ENCODE measurements at regions not wholly inside any gene's neighbourhood (a gene's known extent, or its start where the extent isn't known, plus 50 kb on each side); places are given as distances from the start of the nearest gene placed in this dataset.

DNA sequence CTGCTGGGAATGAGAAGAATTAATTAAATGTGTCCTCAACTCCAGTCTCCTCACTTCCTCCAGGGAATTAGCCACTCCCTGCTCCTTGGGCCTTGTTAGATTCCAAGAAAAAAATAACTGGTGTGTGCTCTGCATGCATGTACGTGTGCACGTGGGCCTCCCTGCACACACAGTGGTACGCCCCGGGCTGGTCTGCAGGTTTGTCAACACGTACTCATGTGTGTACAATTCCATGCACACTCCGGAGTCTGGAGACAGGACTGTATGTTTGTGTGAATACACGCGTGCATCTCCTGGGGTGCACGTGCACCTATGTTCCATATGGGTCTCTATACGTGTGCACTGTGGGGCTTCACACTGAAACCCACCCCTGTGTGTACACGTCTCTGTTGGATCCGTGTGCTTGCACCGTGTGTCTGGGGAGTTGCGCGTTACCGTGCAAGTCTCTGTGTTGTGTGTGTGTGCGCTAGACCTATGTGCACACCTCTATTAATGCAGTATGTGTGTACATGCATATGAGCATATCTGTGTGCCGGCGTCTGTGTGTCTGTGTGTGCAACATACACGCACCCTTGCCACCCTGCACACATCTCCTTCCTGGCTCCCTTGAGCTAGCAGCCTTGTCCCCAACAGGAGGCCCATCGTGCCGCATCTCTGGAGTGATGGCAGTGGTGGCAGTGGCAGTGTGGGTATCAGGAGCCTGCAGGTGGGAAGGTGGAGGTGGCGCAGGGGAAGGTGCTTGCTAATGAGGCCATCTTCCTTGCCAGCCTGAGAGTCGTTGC lies 210.1 kb downstream of the TBC1D2B start:
- DNase-seq (ENCODE audit: low read depth) = no peak
- TF ChIP-seq, protein P1, sequence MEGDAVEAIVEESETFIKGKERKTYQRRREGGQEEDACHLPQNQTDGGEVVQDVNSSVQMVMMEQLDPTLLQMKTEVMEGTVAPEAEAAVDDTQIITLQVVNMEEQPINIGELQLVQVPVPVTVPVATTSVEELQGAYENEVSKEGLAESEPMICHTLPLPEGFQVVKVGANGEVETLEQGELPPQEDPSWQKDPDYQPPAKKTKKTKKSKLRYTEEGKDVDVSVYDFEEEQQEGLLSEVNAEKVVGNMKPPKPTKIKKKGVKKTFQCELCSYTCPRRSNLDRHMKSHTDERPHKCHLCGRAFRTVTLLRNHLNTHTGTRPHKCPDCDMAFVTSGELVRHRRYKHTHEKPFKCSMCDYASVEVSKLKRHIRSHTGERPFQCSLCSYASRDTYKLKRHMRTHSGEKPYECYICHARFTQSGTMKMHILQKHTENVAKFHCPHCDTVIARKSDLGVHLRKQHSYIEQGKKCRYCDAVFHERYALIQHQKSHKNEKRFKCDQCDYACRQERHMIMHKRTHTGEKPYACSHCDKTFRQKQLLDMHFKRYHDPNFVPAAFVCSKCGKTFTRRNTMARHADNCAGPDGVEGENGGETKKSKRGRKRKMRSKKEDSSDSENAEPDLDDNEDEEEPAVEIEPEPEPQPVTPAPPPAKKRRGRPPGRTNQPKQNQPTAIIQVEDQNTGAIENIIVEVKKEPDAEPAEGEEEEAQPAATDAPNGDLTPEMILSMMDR (conservative IDR thresholded peaks at IDR 0.05; ENCODE audit: control insufficient read depth, insufficient read depth, low read depth, low read length) = no peak

DNA sequence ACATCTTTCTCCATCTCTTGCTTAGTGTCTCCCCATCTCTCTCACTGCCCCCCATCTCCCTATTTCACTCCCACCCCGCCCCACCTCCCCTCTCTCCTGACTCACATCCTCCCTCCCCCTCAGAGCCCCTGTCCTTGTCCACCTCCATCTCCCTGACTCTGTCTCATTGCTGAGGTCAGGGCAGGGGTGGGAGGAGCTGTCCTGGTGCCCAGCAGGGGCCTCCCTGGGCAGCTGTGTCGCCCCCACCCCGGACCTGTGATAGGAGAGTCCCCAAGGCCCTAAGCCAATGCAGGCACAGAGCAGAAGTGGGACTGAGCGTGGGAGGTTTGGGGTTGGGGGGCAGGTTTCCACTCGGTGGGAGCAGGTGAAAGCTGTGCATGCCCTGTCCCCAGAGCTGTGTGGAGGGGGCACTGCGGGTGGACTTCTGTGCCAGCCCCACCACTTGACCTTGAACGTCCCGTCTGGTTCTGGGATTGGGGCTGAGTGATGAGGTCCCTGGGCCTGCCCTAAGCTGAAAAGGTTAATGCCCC lies 210.8 kb downstream of the TBC1D2B start:
- no peak overlapping the region for H3K4me3 ChIP-seq (ENCODE audit: control insufficient read depth, low read depth, low read length)
- DNase-seq (ENCODE audit: low read depth) = no peak
- TF ChIP-seq, protein P1 (conservative IDR thresholded peaks at IDR 0.05; ENCODE audit: control insufficient read depth, insufficient read depth, low read depth, low read length) = no peak

More for the DNA sequence above, 210.1 kb downstream of the TBC1D2B start:
- H3K4me3 ChIP-seq (ENCODE audit: control insufficient read depth, low read depth, low read length) = no peak overlapping the region

DNA sequence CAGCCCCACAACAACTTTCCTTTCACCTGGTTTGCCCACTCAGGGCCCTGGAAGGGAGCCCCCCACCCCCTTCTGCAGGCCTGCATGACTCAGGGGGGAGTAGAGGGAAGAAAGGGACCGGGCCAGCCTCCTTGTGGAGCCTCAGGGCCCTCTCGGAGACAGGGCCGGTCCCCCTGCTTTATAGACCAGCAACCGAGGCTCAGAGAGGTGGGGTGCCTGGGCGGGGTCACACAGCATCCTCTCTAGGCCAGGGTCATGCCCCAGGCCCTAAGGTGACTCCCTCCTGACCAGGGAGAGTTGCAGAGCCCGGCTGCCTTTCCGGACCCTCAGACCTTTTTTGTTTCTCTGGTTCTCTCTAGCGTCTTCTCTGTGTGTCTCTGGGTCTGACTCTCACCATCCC lies 211.3 kb downstream of the TBC1D2B start:
- H3K4me3 ChIP-seq (ENCODE audit: control insufficient read depth, low read depth, low read length) = no peak overlapping the region
- TF ChIP-seq, protein P1 (conservative IDR thresholded peaks at IDR 0.05; ENCODE audit: control insufficient read depth, insufficient read depth, low read depth, low read length) = no peak
- no peak for DNase-seq (ENCODE audit: low read depth)

DNA sequence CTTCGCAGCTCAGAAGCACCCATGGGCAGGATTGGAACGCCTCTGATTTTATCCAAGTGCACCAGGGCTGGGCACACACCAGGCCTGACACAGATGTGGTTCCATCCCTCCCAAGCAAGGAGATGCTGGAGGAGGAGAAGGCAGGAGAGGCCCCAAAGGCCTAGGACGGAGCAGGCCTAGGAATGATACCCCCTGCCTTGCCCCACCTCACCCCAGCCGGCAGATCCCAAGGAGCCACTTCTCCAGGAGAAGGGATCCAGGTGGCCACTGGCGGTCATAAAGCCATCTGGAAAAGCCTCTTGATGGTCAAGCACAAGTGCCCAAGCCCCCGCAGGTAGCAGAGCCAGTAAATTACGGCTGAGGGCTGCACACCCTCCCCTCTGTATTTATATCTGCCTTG lies 211.8 kb downstream of the TBC1D2B start:
- no peak overlapping the region for H3K4me3 ChIP-seq (ENCODE audit: control insufficient read depth, low read depth, low read length)
- TF ChIP-seq, protein P1 (conservative IDR thresholded peaks at IDR 0.05; ENCODE audit: control insufficient read depth, insufficient read depth, low read depth, low read length) = no peak
- DNase-seq (ENCODE audit: low read depth) = no peak

DNA sequence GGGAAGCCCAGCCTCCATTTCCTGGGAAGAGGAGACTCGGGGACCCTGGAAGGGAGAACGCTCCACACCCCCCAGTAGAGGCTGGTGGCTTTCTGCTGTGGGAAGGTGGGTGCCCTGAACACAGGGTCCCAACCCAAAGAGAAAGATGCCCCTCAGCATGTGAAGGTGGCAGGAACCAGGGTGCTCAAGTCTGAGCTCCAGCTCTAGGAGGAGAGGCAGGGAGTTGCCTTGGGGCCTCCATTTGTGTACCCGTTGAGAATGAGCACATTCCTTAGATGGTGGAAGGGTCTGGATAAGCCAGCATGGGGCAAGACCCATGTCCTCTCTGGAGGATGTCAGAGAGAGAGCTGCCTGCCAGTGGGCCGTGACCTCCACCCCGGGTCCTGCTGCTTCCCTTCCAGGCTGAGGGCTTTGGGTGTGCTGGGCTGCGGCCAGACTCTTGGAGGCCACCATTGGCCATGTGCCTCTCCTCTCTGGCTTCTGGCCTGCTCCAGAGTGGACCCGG lies 212.4 kb downstream of the TBC1D2B start:
- no peak overlapping the region for H3K4me3 ChIP-seq (ENCODE audit: control insufficient read depth, low read depth, low read length)
- DNase-seq (ENCODE audit: low read depth) = no peak
- TF ChIP-seq, protein P1 (conservative IDR thresholded peaks at IDR 0.05; ENCODE audit: control insufficient read depth, insufficient read depth, low read depth, low read length) = no peak

DNA sequence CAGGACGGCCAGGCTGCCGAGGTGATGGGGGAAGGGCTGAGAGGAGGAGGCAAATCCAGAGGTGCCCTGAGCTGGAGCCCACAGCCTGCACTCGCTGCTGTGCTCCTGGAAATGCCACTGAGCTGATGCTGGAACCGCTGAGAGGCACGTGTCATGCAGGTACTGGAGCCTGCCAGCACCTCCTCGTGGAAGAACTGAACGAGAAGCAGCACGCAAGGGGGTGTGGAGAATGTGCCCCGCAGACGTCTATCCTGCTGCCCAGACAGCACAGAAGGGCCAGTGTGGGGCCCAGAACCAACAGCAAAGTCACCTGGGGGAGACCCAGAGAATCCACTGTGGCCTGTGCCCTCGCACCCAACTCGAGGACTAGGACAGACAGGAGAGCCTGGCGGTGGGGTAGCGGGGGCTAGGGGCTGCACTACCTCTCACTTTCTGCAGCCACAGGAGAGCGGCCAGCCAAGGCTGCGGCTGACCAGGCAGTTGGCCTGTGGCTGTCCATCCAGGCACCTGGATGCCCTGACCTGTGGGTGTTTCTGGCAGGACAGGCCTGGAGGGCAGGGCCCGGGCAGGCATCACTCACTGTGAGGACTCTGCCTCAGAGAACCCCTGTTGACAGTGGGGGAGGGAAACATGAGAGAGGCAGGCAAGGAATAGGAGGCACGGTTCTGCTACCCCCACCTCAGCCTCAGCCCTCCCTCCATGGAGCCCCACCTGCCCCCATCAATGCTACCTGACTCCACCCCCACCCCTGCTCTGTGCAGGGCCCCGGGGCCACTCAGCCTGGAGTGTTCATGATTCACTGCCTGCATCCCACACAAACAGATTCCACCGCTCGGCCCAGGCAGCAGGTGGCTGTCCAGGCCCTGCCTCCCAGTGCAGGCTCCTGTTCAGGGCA lies 213.1 kb downstream of the TBC1D2B start:
- TF ChIP-seq, protein P1 (conservative IDR thresholded peaks at IDR 0.05; ENCODE audit: control insufficient read depth, insufficient read depth, low read depth, low read length) = no peak
- H3K4me3 ChIP-seq (ENCODE audit: control insufficient read depth, low read depth, low read length) = no peak overlapping the region
- no peak for DNase-seq (ENCODE audit: low read depth)

Measured in fibroblast of mammary gland (primary cell).